RWPE2 (cell line): ENCODE measurements at regions not wholly inside any gene's neighbourhood (a gene's known extent, or its start where the extent isn't known, plus 50 kb on each side); places are given as distances from the start of the nearest gene placed in this dataset.
A peak's percentile ranks its signal among the peaks of the same experiment; 100 is the strongest.

ENCODE experiments used
- ATAC-seq: fragments of 200-7000 bp; cut with Tn5 transposase; 3 replicates; pipeline ENCODE4 v1.9.1; 2021; ENCODE audit warnings: low read depth
- DNase-seq: peaks from one replicate; pipeline ENCODE4 v3.0.0-alpha.2; 2020; ENCODE audit warnings: low spot score
- H3K27ac ChIP-seq: fragments of 450-650 bp; 2 replicates; pipeline ENCODE4 v1.5.1; 2017; ENCODE audit warnings: mild to moderate bottlenecking; ENCODE audit not compliant: poor library complexity, severe bottlenecking
- H3K27me3 ChIP-seq: fragments of 250-450 bp; sonication (Bioruptor Pico); 2 replicates; pipeline ENCODE4 v1.5.1; 2021; ENCODE audit warnings: mild to moderate bottlenecking, moderate library complexity; ENCODE audit not compliant: insufficient read depth, poor library complexity, severe bottlenecking
- H3K36me3 ChIP-seq: fragments of 250-450 bp; sonication (Bioruptor Pico); 2 replicates; pipeline ENCODE4 v1.5.1; 2020; ENCODE audit warnings: low read depth, mild to moderate bottlenecking, moderate library complexity
- H3K4me1 ChIP-seq: fragments of 250-450 bp; sonication (Bioruptor Pico); 2 replicates; pipeline ENCODE4 v1.5.1; 2021; ENCODE audit warnings: mild to moderate bottlenecking, moderate library complexity; ENCODE audit not compliant: insufficient read depth, poor library complexity, severe bottlenecking
- H3K4me3 ChIP-seq: fragments of 250-450 bp; sonication (Bioruptor Pico); 2 replicates; pipeline ENCODE4 v1.5.1; 2021; ENCODE audit warnings: mild to moderate bottlenecking, moderate library complexity; ENCODE audit not compliant: severe bottlenecking
- H3K9me3 ChIP-seq: fragments of 250-450 bp; sonication (Bioruptor Pico); 2 replicates; pipeline ENCODE4 v1.5.1; 2021; ENCODE audit warnings: mild to moderate bottlenecking, moderate library complexity; ENCODE audit not compliant: severe bottlenecking
- CTCF ChIP-seq: fragments of 450-650 bp; IDR thresholded peaks from one replicate; pipeline ENCODE4 v1.5.1; 2017; ENCODE audit warnings: mild to moderate bottlenecking, moderate library complexity; ENCODE audit not compliant: poor library complexity, severe bottlenecking

GRCh38 chr11:69931060-69931910 is 112.1 kb upstream of the FGF3 start:
- Histone ChIP-seq H3K27ac (no peak overlapping the region), H3K27me3 (no peaks in the 10 kb centered on the region), H3K9me3 (no peaks in the 10 kb centered on the region), H3K4me1 (no peaks in the 10 kb centered on the region), H3K4me3 (no peak overlapping the region), H3K36me3 (no peaks in the 10 kb centered on the region)
- ATAC-seq (no peak), DNase-seq (peak; percentile 26)
- no peak for TF ChIP-seq CTCF

GRCh38 chr11:69931994-69932910 is 113.0 kb upstream of the FGF3 start:
- ATAC-seq: no peak
- no peak for TF ChIP-seq CTCF
- peak; percentile 23 for DNase-seq
- no peaks in the 10 kb centered on the region for H3K36me3 ChIP-seq
- no peaks in the 10 kb centered on the region for H3K4me1 ChIP-seq
- H3K9me3 ChIP-seq: no peaks in the 10 kb centered on the region
- no peak overlapping the region for H3K4me3 ChIP-seq
- no peak overlapping the region for H3K27ac ChIP-seq
- no peaks in the 10 kb centered on the region for H3K27me3 ChIP-seq

- Histone ChIP-seq H3K4me1 (no peaks in the 10 kb centered on the region), H3K27ac (no peak overlapping the region), H3K9me3 (no peaks in the 10 kb centered on the region), H3K4me3 (no peak overlapping the region), H3K27me3 (no peaks in the 10 kb centered on the region), H3K36me3 (no peaks in the 10 kb centered on the region)
- no peak for TF ChIP-seq CTCF
- ATAC-seq (no peak), DNase-seq (peak; percentile 70)
Observed at GRCh38 chr11:69934861-69935494, 115.8 kb upstream of the FGF3 start.

GRCh38 chr11:69935941-69936505 is 116.8 kb upstream of the FGF3 start:
- no peak for ATAC-seq
- DNase-seq: no peak

More at GRCh38 chr11:69935941-69936505, 116.8 kb upstream of the FGF3 start:
- H3K36me3 ChIP-seq: no peaks in the 10 kb centered on the region
- no peaks in the 10 kb centered on the region for H3K9me3 ChIP-seq
- no peak for TF ChIP-seq CTCF
- H3K27me3 ChIP-seq: no peaks in the 10 kb centered on the region
- no peaks in the 10 kb centered on the region for H3K4me1 ChIP-seq
- no peak overlapping the region for H3K4me3 ChIP-seq
- no peak overlapping the region for H3K27ac ChIP-seq
